VCaP (cell line): ENCODE measurements at regions not wholly inside any gene's neighbourhood (a gene's known extent, or its start where the extent isn't known, plus 50 kb on each side); places are given as distances from the start of the nearest gene placed in this dataset.
A peak's percentile ranks its signal among the peaks of the same experiment; 100 is the strongest.

Experiments
- H3K27ac ChIP-seq: fragments of 450-650 bp; 2 replicates; pipeline ENCODE4 v1.5.1; 2017
- TF ChIP-seq, protein P1 (sequence below): fragments of 450-650 bp; conservative IDR thresholded peaks from 2 replicates; pipeline ENCODE4 v1.5.1; 2017; ENCODE audit warnings: mild to moderate bottlenecking, moderate library complexity

DNA sequence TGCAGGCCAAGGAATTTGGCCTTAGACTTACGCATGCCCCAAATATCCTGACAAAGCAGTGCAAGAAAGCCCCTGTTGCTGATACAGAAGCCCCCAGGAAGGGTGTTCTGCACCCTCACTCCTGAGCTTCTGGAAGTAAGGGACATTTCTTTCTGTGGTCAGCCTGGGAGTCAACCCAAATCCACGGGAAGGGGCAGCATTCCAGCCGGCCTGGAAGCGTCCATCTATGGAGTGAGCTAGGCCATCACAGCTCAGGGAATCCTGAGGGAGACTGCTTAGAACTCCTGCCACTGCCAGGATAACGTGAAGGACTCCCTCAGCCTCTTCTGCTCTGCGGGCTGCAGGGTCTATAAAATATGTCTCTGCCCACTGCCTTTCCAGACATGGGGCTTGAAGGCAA, 173.9 kb downstream of the ANAPC1 start:
- TF ChIP-seq, protein P1, sequence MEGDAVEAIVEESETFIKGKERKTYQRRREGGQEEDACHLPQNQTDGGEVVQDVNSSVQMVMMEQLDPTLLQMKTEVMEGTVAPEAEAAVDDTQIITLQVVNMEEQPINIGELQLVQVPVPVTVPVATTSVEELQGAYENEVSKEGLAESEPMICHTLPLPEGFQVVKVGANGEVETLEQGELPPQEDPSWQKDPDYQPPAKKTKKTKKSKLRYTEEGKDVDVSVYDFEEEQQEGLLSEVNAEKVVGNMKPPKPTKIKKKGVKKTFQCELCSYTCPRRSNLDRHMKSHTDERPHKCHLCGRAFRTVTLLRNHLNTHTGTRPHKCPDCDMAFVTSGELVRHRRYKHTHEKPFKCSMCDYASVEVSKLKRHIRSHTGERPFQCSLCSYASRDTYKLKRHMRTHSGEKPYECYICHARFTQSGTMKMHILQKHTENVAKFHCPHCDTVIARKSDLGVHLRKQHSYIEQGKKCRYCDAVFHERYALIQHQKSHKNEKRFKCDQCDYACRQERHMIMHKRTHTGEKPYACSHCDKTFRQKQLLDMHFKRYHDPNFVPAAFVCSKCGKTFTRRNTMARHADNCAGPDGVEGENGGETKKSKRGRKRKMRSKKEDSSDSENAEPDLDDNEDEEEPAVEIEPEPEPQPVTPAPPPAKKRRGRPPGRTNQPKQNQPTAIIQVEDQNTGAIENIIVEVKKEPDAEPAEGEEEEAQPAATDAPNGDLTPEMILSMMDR: no peak
- peak overlapping the region; percentile 62 for H3K27ac ChIP-seq

- H3K27ac ChIP-seq: peak overlapping the region; percentile 62
- TF ChIP-seq, protein P1: no peak
Measured at GRCh38 chr2:111710613-111711012, 173.4 kb downstream of the ANAPC1 start.

GRCh38 chr2:111711270-111711669, 172.7 kb downstream of the ANAPC1 start:
- H3K27ac ChIP-seq: no peak overlapping the region
- TF ChIP-seq, protein P1: no peak

GRCh38 chr2:111712361-111712760, 171.6 kb downstream of the ANAPC1 start:
- no peak overlapping the region for H3K27ac ChIP-seq
- TF ChIP-seq, protein P1: no peak

DNA sequence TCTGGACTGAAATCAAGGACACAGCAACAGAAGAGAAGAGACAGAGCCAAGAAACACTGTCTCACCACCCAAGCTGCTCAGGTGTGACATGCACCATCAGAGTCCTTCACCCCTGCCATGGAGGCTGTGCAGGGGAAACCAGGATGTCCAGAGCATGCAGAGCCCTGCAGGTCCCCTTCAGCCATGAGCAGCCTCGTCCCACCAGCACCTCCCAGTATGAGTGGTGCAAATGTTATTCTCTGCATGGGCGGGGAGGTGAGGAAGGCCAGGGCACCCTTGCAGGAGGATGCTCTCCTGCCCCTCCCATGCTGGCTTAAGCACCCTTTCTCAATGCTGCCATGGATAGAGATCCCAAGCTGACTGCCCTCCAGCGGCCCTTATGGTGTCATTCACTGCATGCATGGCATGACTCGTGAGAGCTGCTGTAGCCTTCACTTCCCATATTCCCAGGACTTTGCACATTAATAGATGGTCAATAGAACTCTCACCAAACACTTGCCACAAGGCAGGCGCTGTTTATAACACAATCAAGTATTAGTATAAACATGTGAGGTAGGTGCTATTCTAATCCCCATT, 171.0 kb downstream of the ANAPC1 start:
- TF ChIP-seq, protein P1: no peak

GRCh38 chr2:111715987-111716904, 167.7 kb downstream of the ANAPC1 start:
- no peak overlapping the region for H3K27ac ChIP-seq
- TF ChIP-seq, protein P1: no peak

More for the DNA sequence above, 171.0 kb downstream of the ANAPC1 start:
- no peak overlapping the region for H3K27ac ChIP-seq

DNA sequence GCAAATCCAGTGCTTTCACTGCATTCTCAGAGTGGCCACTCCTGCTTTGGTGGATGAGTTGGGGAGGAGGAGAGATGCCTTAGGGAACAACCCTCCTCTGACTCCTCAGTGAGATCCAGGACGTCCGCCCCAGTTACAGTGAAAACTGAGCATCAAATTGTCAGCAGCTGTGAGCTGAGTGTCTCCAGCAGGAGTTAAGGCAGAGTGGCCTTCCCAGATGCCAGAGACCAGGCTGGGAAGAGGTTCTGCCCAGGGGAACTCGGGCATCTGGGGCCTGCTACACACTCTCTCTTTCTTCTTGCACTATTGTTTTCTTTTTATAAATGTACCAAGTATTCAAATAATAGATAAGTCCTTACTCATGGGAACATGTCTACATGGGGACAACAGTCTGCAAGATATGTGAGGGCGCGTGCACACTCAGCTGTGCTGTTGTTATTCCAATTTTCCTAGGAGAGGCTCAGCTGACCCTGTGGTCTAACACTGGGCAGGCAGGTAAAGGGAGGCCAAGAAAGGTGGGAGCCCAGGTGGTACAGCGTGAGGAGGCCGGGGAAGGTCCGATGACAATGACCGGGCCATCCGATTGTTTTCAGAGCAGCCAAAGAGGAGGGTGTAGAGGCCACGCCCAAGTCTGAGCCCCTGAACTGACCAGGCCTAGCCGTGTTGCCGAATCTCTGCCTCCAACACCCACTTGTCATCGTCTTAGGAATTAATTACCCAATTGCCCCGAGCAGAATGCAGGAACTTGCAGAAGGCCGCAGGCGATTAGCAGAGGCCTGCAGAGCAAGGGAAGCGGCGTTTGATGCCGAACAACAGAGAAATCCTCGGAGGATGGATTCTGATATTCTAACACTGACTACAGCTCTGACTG, 166.9 kb downstream of the ANAPC1 start:
- H3K27ac ChIP-seq: no peak overlapping the region
- TF ChIP-seq, protein P1: no peak
